OCI-LY3 (cell line): ENCODE measurements at regions not wholly inside any gene's neighbourhood (a gene's known extent, or its start where the extent isn't known, plus 50 kb on each side); places are given as distances from the start of the nearest gene placed in this dataset.

Experiments
- H2AFZ ChIP-seq: fragments of 200-600, 300-600 bp; shearing (Covaris generic); 2 replicates; pipeline ENCODE4 v1.6.0; 2014; ENCODE audit warnings: antibody characterized with exemption, low read depth, low read length
- H3K27ac ChIP-seq: fragments of 200-600, 300-600 bp; sonication (generic); 2 replicates; pipeline ENCODE4 v1.5.1; 2014; ENCODE audit warnings: mild to moderate bottlenecking, low read length, moderate library complexity, mixed read lengths
- H3K27me3 ChIP-seq: fragments of 200-600, 300-600 bp; sonication (generic); 2 replicates; pipeline ENCODE4 v1.6.1; 2014; ENCODE audit warnings: low read depth, low read length, mixed read lengths
- H3K36me3 ChIP-seq: fragments of 200-600, 300-600 bp; sonication (generic); replicated peaks from 2 replicates; pipeline ENCODE3; 2014; ENCODE audit warnings: low read depth, low read length, mixed read lengths
- H3K4me1 ChIP-seq: fragments of 300-600, 200-600 bp; sonication (generic); 2 replicates; pipeline ENCODE4 v1.6.1; 2014; ENCODE audit warnings: low read length, mixed read lengths
- H3K4me2 ChIP-seq: fragments of 200-600, 300-600 bp; sonication (generic); 2 replicates; pipeline ENCODE4 v1.6.1; 2014; ENCODE audit warnings: low read length, mixed read lengths
- H3K4me3 ChIP-seq: fragments of 300-600, 200-600 bp; sonication (generic); 2 replicates; pipeline ENCODE4 v1.5.1; 2014; ENCODE audit warnings: antibody characterized with exemption, mild to moderate bottlenecking, low read length, moderate library complexity
- H3K79me2 ChIP-seq: fragments of 300-600, 200-600 bp; shearing (Covaris generic); 2 replicates; pipeline ENCODE4 v1.6.1; 2014; ENCODE audit warnings: mild to moderate bottlenecking, low read length, mixed read lengths
- H3K9ac ChIP-seq: fragments of 300-600, 200-600 bp; shearing (Covaris generic); 2 replicates; pipeline ENCODE4 v1.6.0; 2014; ENCODE audit warnings: mild to moderate bottlenecking, low read length, moderate library complexity
- H3K9me3 ChIP-seq: fragments of 200-600, 300-600 bp; shearing (Covaris generic); 2 replicates; pipeline ENCODE4 v1.6.1; 2014; ENCODE audit warnings: low read length, mixed read lengths; ENCODE audit not compliant: insufficient read depth
- H4K20me1 ChIP-seq: fragments of 200-600, 300-600 bp; sonication (generic); 2 replicates; pipeline ENCODE4 v1.6.1; 2016; ENCODE audit warnings: low read length, mixed read lengths; ENCODE audit not compliant: insufficient read depth
- EZH2phosphoT487 ChIP-seq: fragments of 200-600 bp; shearing (Covaris generic); IDR thresholded peaks from 2 replicates; pipeline ENCODE4 v1.6.1; 2018; ENCODE audit warnings: antibody characterized with exemption, mixed run types, low read depth
- TF ChIP-seq, protein P1 (sequence below): fragments of 200-600, 300-600 bp; sonication (generic); IDR thresholded peaks from 2 replicates; pipeline ENCODE4 v1.5.1; 2014; ENCODE audit warnings: antibody characterized with exemption, low read length, low read depth

DNA sequence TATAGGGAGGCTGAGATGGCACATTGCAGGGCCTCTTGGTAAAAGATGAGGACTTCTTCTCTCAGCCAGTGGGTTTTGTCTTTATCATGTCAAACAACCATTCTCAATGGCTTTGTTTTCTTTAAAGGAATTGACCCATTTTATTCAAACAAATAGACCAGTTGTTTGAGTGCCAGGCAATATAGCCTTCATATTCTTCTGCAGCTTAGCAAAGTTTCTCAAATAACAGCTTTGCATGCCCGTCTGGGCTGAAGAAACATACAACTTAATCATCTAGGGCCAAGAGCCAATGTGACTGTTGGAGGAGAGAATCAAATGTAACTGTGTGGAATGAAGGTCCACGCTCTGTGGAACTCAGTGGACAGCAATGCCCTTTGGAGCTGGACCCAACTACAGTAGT lies 57.4 kb upstream of the ADRA1B start:
- Histone ChIP-seq H3K4me1 (peaks cover 5% of the 10 kb centered on the region; the same call in 1 of the 2 replicates), H3K9me3 (no peaks in the 10 kb centered on the region), H3K27ac (no peak overlapping the region), H2AFZ (no peak overlapping the region), H3K79me2 (no peaks in the 10 kb centered on the region), H3K4me2 (no peak overlapping the region), H3K4me3 (no peak overlapping the region), H3K36me3 (no peaks in the 10 kb centered on the region), H3K9ac (no peak overlapping the region), H3K27me3 (no peaks in the 10 kb centered on the region), H4K20me1 (no peaks in the 10 kb centered on the region)
- TF ChIP-seq EZH2phosphoT487, result no peak
- TF ChIP-seq, protein P1, sequence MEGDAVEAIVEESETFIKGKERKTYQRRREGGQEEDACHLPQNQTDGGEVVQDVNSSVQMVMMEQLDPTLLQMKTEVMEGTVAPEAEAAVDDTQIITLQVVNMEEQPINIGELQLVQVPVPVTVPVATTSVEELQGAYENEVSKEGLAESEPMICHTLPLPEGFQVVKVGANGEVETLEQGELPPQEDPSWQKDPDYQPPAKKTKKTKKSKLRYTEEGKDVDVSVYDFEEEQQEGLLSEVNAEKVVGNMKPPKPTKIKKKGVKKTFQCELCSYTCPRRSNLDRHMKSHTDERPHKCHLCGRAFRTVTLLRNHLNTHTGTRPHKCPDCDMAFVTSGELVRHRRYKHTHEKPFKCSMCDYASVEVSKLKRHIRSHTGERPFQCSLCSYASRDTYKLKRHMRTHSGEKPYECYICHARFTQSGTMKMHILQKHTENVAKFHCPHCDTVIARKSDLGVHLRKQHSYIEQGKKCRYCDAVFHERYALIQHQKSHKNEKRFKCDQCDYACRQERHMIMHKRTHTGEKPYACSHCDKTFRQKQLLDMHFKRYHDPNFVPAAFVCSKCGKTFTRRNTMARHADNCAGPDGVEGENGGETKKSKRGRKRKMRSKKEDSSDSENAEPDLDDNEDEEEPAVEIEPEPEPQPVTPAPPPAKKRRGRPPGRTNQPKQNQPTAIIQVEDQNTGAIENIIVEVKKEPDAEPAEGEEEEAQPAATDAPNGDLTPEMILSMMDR, result no peak

- no peak overlapping the region for H3K4me2 ChIP-seq
- H3K36me3 ChIP-seq, result no peaks in the 10 kb centered on the region
- peaks cover 24% of the 10 kb centered on the region for H3K4me1 ChIP-seq
- H3K4me3 ChIP-seq, result no peak overlapping the region
- no peaks in the 10 kb centered on the region for H4K20me1 ChIP-seq
- H3K9me3 ChIP-seq, result no peaks in the 10 kb centered on the region
- TF ChIP-seq EZH2phosphoT487, result no peak
- TF ChIP-seq, protein P1, result no peak
- H3K27me3 ChIP-seq, result no peaks in the 10 kb centered on the region
- H3K9ac ChIP-seq, result no peak overlapping the region
- H3K79me2 ChIP-seq, result no peaks in the 10 kb centered on the region
- H3K27ac ChIP-seq, result no peak overlapping the region
- no peak overlapping the region for H2AFZ ChIP-seq
Measured at GRCh38 chr5:159861086-159861485, 55.2 kb upstream of the ADRA1B start.

- H2AFZ ChIP-seq, result peak overlapping the region; percentile 47; the same call in 1 of the 2 replicates
- no peak for TF ChIP-seq EZH2phosphoT487
- TF ChIP-seq, protein P1, result no peak
- peaks cover 39% of the 10 kb centered on the region for H3K4me1 ChIP-seq
- peak overlapping the region; percentile 64 for H3K4me3 ChIP-seq
- peak overlapping the region; percentile 78 for H3K9ac ChIP-seq
- no peaks in the 10 kb centered on the region for H3K36me3 ChIP-seq
- no peaks in the 10 kb centered on the region for H3K79me2 ChIP-seq
- no peaks in the 10 kb centered on the region for H3K9me3 ChIP-seq
- H3K27me3 ChIP-seq, result no peaks in the 10 kb centered on the region
- peak overlapping the region; percentile 98 for H3K4me2 ChIP-seq
- no peaks in the 10 kb centered on the region for H4K20me1 ChIP-seq
- peak overlapping the region; percentile 92 for H3K27ac ChIP-seq
Measured at GRCh38 chr5:159864885-159865691, 51.2 kb upstream of the ADRA1B start.

DNA sequence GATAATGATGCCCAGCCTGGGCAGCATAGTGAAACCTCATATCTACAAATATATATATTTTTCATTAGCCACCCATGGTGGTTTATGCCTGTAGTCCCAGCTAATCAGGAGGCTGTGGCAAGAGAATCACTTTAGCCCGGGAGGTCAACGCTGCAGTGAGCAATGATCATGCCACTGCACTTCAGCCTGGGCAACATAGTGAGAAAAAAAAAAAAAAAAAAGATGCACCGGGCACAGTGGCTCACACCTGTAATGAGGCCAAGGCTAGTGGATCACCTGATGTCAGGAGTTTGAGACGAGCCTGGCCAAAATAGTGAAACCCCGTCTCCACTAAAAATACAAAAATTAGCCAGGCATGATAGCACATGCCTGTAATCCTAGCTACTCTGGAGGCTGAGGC lies 50.2 kb upstream of the ADRA1B start:
- H2AFZ ChIP-seq, result no peak overlapping the region
- peak overlapping the region; percentile 92 for H3K27ac ChIP-seq
- no peaks in the 10 kb centered on the region for H3K36me3 ChIP-seq
- TF ChIP-seq, protein P1, result no peak
- TF ChIP-seq EZH2phosphoT487, result no peak
- peaks cover 41% of the 10 kb centered on the region for H3K4me1 ChIP-seq
- no peaks in the 10 kb centered on the region for H4K20me1 ChIP-seq
- peak overlapping the region; percentile 64 for H3K4me3 ChIP-seq
- H3K9me3 ChIP-seq, result no peaks in the 10 kb centered on the region
- peak overlapping the region; percentile 98 for H3K4me2 ChIP-seq
- H3K27me3 ChIP-seq, result no peaks in the 10 kb centered on the region
- no peaks in the 10 kb centered on the region for H3K79me2 ChIP-seq
- peak overlapping the region; percentile 78 for H3K9ac ChIP-seq
